Hematopoietic multipotent progenitor cell treated with erythropoietin and hydrocortisone succinate and interleukin-3 and kit ligand, for 8 days (in vitro differentiated cells): ENCODE measurements at regions not wholly inside any gene's neighbourhood (a gene's known extent, or its start where the extent isn't known, plus 50 kb on each side); places are given as distances from the start of the nearest gene placed in this dataset.
A peak's percentile ranks its signal among the peaks of the same experiment; 100 is the strongest.

Experiments used
- DNase-seq: peaks from one replicate; pipeline ENCODE4 v3.0.0-alpha.2; 2015

- no peak for DNase-seq
Measured at GRCh38 chr4:14184265-14184664, 556.7 kb upstream of the BOD1L1 start.

- no peak for DNase-seq
Measured at GRCh38 chr4:14184767-14185166, 557.2 kb upstream of the BOD1L1 start.

- DNase-seq, result no peak
Measured at GRCh38 chr4:14188214-14188613, 560.7 kb upstream of the BOD1L1 start.

GRCh38 chr4:14193601-14194000 is 566.1 kb upstream of the BOD1L1 start:
- no peak for DNase-seq

- peak; percentile 15 for DNase-seq
Measured at GRCh38 chr4:14196131-14196530, 568.6 kb upstream of the BOD1L1 start.

- DNase-seq, result no peak
Measured at GRCh38 chr4:14215116-14215770, 587.7 kb upstream of the BOD1L1 start.

- no peak for DNase-seq
Measured at GRCh38 chr4:14217401-14217800, 589.9 kb upstream of the BOD1L1 start.

- DNase-seq, result no peak
Measured at GRCh38 chr4:14218641-14219040, 591.1 kb upstream of the BOD1L1 start.

GRCh38 chr4:14221176-14221575 is 593.7 kb upstream of the BOD1L1 start:
- no peak for DNase-seq

- no peak for DNase-seq
Measured at GRCh38 chr4:14222377-14223029, 595.0 kb upstream of the BOD1L1 start.

- no peak for DNase-seq
Measured at GRCh38 chr4:14223461-14223860, 595.9 kb upstream of the BOD1L1 start.

GRCh38 chr4:14225688-14226207 is 598.2 kb upstream of the BOD1L1 start:
- DNase-seq, result no peak

GRCh38 chr4:14233126-14233525 is 605.6 kb upstream of the BOD1L1 start:
- DNase-seq, result no peak

GRCh38 chr4:14234307-14234706 is 606.8 kb upstream of the BOD1L1 start:
- DNase-seq, result no peak

GRCh38 chr4:14236359-14236758 is 608.8 kb upstream of the BOD1L1 start:
- no peak for DNase-seq

- DNase-seq, result no peak
Measured at GRCh38 chr4:14237911-14238310, 610.4 kb upstream of the BOD1L1 start.

GRCh38 chr4:14241574-14241973 is 614.0 kb upstream of the BOD1L1 start:
- DNase-seq, result no peak

GRCh38 chr4:14247767-14248166 is 620.2 kb upstream of the BOD1L1 start:
- DNase-seq, result no peak

- DNase-seq, result no peak
Measured at GRCh38 chr4:14249226-14249625, 621.7 kb upstream of the BOD1L1 start.

GRCh38 chr4:14254252-14254651 is 626.7 kb upstream of the BOD1L1 start:
- DNase-seq, result peak; percentile 40

- DNase-seq, result no peak
Measured at GRCh38 chr4:14254926-14255325, 627.4 kb upstream of the BOD1L1 start.

GRCh38 chr4:14257903-14258302 is 630.4 kb upstream of the BOD1L1 start:
- DNase-seq, result no peak

GRCh38 chr4:14259936-14260335 is 632.4 kb upstream of the BOD1L1 start:
- no peak for DNase-seq

GRCh38 chr4:14260591-14260990 is 633.1 kb upstream of the BOD1L1 start:
- DNase-seq, result no peak

GRCh38 chr4:14262221-14262620 is 634.7 kb upstream of the BOD1L1 start:
- no peak for DNase-seq
